Endothelial cell (in vitro differentiated cells): ENCODE measurements at regions not wholly inside any gene's neighbourhood (a gene's known extent, or its start where the extent isn't known, plus 50 kb on each side); places are given as distances from the start of the nearest gene placed in this dataset.

Experiments
- DNase-seq: peaks from one replicate; pipeline ENCODE4 v3.0.0; 2021; ENCODE audit warnings: low spot score
- H3K27ac Mint-ChIP-seq: one replicate; pipeline ENCODE4 v1.8.0; 2021; ENCODE audit warnings: mixed read lengths, inconsistent platforms; ENCODE audit not compliant: unreplicated experiment
- H3K27me3 Mint-ChIP-seq: one replicate; pipeline ENCODE4 v1.8.0; 2021; ENCODE audit warnings: mild to moderate bottlenecking, moderate library complexity, mixed read lengths, inconsistent platforms; ENCODE audit not compliant: unreplicated experiment
- H3K36me3 Mint-ChIP-seq: one replicate; pipeline ENCODE4 v1.8.0; 2021; ENCODE audit warnings: mild to moderate bottlenecking, low read depth, mixed read lengths, inconsistent platforms; ENCODE audit not compliant: unreplicated experiment
- H3K4me1 Mint-ChIP-seq: one replicate; pipeline ENCODE4 v1.8.0; 2021; ENCODE audit warnings: mild to moderate bottlenecking, mixed read lengths, inconsistent platforms; ENCODE audit not compliant: unreplicated experiment
- H3K4me3 Mint-ChIP-seq: one replicate; pipeline ENCODE4 v1.8.0; 2021; ENCODE audit warnings: mild to moderate bottlenecking, mixed read lengths, inconsistent platforms; ENCODE audit not compliant: unreplicated experiment
- H3K9me3 Mint-ChIP-seq: one replicate; pipeline ENCODE4 v1.8.0; 2021; ENCODE audit warnings: mixed read lengths, inconsistent platforms; ENCODE audit not compliant: unreplicated experiment
- TF ChIP-seq, protein P1 (sequence below): fragments of 200-600 bp; sonication (generic); IDR thresholded peaks from one replicate; pipeline ENCODE4 v1.5.0; 2021; ENCODE audit warnings: antibody characterized with exemption; ENCODE audit not compliant: unreplicated experiment

DNA sequence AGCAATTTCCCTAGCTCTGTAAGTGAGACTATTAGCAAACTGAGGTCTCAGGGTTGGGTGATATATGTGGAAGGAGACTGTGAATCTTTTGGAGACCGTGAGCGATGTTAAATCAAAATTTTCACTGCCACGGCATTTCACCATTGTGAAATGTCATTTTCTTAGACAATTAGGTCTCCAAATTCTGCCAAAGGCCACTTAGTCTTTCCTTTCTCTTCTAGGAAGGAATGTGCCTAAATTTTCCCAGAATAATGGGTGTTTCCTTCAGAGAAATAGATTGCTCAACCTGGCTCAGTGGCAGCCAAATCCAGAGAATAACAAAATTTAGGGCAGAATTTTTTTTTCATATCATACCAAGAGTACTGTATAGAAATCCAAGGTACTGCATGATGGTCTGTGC is 64.5 kb upstream of the SCEL start:
- DNase-seq: no peak
- Mint-ChIP-seq H3K4me1 (peaks cover 4% of the 10 kb centered on the region), H3K27me3 (no peaks in the 10 kb centered on the region), H3K4me3 (no peak overlapping the region), H3K9me3 (no peaks in the 10 kb centered on the region), H3K36me3 (no peaks in the 10 kb centered on the region), H3K27ac (no peak overlapping the region)
- TF ChIP-seq, protein P1, sequence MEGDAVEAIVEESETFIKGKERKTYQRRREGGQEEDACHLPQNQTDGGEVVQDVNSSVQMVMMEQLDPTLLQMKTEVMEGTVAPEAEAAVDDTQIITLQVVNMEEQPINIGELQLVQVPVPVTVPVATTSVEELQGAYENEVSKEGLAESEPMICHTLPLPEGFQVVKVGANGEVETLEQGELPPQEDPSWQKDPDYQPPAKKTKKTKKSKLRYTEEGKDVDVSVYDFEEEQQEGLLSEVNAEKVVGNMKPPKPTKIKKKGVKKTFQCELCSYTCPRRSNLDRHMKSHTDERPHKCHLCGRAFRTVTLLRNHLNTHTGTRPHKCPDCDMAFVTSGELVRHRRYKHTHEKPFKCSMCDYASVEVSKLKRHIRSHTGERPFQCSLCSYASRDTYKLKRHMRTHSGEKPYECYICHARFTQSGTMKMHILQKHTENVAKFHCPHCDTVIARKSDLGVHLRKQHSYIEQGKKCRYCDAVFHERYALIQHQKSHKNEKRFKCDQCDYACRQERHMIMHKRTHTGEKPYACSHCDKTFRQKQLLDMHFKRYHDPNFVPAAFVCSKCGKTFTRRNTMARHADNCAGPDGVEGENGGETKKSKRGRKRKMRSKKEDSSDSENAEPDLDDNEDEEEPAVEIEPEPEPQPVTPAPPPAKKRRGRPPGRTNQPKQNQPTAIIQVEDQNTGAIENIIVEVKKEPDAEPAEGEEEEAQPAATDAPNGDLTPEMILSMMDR: no peak

DNA sequence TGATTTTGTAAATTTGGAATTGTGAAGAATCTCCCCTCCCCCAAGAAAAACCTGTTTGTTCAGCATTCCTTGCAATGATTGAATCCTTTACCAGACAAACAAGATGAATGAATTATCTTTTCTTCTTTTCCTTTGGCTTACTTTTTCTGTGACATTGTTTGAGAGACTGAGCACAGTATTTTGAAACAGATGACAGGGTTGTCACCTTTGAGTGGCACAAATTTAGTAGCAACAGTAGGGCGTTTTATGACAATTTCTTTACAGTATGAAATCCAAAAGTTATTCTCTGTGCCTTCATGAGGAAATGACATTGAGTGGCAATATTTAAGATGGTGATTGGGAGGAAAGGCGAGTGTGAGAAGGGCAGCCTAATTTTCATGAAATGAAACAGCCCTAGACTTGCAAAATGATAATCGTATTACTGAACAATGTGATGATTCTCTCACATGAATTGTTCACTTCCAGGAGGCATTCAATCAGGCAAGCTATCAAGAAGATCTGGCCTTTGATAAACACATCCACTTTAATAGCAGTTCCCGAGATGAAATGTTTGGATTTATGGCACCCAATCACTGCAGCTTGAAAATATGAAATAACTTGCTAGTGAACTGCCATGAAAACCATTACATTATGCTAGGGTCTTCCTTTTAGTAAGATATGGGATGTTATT is 68.6 kb upstream of the SCEL start:
- DNase-seq: no peak
- H3K9me3 Mint-ChIP-seq: no peaks in the 10 kb centered on the region
- H3K36me3 Mint-ChIP-seq: no peaks in the 10 kb centered on the region
- no peaks in the 10 kb centered on the region for H3K4me1 Mint-ChIP-seq
- H3K27me3 Mint-ChIP-seq: no peaks in the 10 kb centered on the region
- H3K4me3 Mint-ChIP-seq: no peak overlapping the region
- H3K27ac Mint-ChIP-seq: no peak overlapping the region
- TF ChIP-seq, protein P1: no peak

DNA sequence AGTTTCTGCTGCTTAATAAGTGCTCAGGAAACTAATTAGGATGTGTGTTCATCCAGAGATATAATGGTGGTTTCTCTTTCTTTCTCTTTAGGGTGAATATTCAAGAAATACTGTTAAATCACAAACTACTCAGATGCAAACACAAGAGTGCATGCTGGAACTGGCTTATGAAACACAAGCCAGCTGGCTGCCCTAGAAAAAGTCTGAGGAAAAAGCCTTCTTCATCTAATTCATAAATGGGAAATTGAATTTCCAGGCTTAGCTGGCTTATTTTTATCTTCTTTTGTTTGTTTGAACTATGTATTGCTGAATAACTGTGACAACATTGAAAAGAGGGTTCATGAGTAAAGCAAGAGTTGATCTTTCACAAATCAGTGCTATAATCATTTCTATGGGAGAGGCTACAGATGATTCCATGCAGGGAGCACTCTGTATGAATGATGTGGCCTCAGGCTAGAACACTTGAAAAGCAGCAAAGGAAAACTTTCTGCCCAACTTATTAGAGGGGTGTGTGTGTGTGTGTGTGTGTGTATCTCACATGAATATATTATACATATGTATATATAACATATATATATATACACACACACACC is 69.8 kb upstream of the SCEL start:
- Mint-ChIP-seq H3K27me3 (no peaks in the 10 kb centered on the region), H3K36me3 (no peaks in the 10 kb centered on the region), H3K4me3 (no peak overlapping the region), H3K9me3 (no peaks in the 10 kb centered on the region), H3K27ac (no peak overlapping the region), H3K4me1 (no peaks in the 10 kb centered on the region)
- DNase-seq: no peak
- TF ChIP-seq, protein P1: no peak

DNA sequence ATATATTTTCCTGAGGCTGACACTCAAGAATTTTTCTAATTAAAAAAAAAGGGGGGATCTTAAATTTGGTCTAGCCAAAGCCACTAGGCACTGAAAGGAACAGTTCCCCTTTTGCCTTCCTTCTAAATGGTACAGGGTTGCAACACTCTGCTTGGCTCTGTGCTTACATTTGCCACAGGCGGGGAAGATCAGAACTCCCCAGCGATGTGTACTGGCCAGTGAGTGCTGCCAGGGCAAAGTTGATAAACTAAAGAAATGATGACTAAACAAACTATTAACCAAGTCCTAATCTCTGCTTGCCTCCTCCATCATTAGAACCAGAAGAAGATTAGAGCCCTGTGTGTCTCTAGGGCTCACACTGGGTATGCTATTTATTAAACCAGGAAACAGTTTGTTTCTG is 75.3 kb upstream of the SCEL start:
- Mint-ChIP-seq H3K27me3 (peaks cover 2% of the 10 kb centered on the region), H3K36me3 (no peaks in the 10 kb centered on the region), H3K27ac (no peak overlapping the region), H3K4me1 (peaks cover 10% of the 10 kb centered on the region), H3K9me3 (no peaks in the 10 kb centered on the region), H3K4me3 (no peak overlapping the region)
- TF ChIP-seq, protein P1: no peak
- DNase-seq: no peak

DNA sequence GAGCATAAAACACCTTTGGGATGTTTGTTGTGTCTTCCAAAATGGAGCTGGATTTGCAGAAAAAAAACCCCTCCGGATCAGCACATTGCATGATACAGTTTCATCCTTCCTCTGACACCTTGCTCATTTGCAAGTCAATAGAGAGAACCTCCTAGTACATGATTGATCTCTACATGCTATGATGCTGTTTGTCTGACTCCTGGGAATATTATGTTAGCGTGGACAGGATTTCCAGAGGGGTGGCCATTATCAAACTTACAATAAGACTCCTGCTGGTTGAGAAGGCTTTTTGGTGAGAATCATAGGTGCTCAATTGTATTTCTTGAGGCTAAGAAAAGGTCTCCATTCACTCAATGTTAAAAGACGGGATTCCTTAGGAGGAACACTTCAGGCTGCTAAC is 75.9 kb upstream of the SCEL start:
- Mint-ChIP-seq H3K4me3 (no peak overlapping the region), H3K9me3 (no peaks in the 10 kb centered on the region), H3K4me1 (peaks cover 13% of the 10 kb centered on the region), H3K27ac (no peak overlapping the region), H3K27me3 (peaks cover 2% of the 10 kb centered on the region), H3K36me3 (no peaks in the 10 kb centered on the region)
- no peak for DNase-seq
- TF ChIP-seq, protein P1: no peak
